ENCODE measurements at regions not wholly inside any gene's neighbourhood (a gene's known extent, or its start where the extent isn't known, plus 50 kb on each side); places are given as distances from the start of the nearest gene placed in this dataset.
"Not testable (repeated sequence)": the region's sequence is repeated elsewhere in the genome, so short reads cannot be mapped to it uniquely, and the experiment has no call there.

DNA sequence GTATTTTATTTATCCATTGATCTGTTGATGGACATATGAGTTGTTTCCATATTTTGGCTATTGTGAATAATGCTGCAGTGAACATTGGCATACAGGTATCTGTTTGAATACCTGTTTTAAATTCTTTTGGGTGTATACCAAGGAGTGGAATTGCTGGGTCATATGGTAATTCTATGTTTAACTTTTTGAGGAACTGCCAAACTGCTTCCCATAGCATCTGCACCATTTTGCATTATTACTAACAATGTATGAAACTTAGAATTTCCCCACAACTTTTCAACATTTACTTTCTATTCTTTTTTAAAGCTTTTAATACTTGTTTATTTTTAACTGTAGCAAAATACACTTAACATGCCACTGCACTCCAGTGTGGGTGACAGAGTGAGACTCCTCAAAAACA lies 57.0 kb upstream of the MSN start:
- DNase-seq (ENCODE audit: low spot score), result no peak

- no peak for DNase-seq (ENCODE audit: low spot score)
Measured at GRCh38 chrX:65610040-65610439, 57.4 kb upstream of the MSN start.

DNA sequence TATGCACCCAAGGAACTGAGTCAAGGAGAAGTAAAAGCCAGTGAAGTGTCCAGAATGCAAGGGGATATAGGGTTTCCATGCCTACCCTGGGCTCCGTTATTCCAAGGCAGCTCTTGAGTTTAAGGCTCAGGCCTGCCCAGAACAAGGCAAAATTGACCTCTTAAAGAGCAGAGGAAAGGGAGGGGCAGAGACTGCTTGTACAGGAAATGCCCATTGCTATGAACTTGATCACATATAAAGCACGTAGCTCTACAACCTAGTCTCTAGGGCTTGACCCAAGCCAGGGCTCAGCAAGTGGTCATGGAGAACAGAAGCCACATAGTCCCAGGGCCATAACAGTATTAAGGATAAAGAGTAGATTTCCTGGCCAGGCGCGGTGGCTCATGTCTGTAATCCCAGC lies 58.2 kb upstream of the MSN start:
- DNase-seq (ENCODE audit: low spot score), result no peak

DNA sequence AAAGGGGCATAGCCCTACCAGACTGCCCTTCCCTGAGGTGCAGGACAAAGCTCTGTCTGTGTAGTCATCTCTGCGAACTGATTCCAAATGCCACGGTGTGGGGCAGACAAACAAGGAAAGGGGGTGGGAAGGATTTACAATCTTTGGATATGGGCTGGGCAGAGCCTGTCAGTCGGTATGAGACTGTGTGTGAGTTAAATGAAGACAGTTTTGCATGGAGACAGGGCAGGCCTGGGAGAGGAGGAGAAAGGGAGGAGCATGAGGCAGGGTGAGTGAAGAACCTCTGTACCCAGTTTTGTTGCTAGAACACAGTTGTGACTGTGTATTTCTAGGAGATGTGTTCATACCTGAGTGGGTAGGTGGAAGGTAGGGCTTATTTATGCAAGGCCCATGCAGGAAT lies 59.4 kb upstream of the MSN start:
- DNase-seq (ENCODE audit: low spot score), result no peak

GRCh38 chrX:65607070-65607742 lies 60.2 kb upstream of the MSN start:
- DNase-seq (ENCODE audit: low spot score), result no peak

GRCh38 chrX:65602221-65602560 lies 65.3 kb upstream of the MSN start:
- DNase-seq (ENCODE audit: low spot score), result no peak

GRCh38 chrX:65601530-65602220 lies 65.8 kb upstream of the MSN start:
- peak; percentile 54 for DNase-seq (ENCODE audit: low spot score)

DNA sequence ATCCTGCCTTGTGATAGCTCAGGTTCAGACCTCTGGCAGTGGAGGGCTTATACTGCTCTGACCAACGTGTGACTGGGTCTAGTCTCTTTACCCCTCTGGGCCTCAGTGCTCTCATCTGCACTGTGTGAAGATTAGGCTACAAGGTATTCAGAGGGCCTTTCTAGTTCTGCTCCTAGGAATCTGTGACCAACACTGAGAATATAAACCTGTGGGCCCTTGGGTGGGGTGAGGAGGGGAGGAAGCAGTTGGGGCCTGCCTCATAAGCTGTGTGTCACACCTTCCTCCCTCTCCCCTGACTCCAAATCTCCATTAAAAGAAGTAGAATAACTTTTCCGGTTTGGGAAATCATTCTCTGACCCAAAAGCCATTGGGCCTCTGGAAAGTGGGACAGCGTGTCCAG lies 66.3 kb upstream of the MSN start:
- no peak for DNase-seq (ENCODE audit: low spot score)

DNA sequence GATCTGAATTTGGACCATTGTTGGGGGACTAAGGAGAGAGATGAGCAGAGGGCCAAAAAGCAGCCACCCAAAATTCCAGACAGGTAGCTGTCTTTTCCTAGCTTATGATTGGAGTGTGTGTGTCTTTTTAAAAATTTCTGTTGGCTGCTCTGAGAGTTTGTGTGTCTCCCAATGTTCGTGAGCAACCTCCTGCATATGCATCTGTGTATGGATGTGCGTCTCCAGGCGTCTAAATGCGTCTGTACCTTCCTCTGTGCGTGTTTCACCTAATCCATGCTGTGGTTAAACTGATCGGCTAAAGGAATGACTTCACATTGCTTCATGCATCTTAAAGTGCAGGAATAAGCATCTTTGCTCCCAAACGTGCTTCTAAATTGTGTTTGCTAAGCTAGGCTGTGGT lies 65.5 kb upstream of the LAS1L start:
- no peak for DNase-seq (ENCODE audit: low spot score)

- DNase-seq (ENCODE audit: low spot score), result no peak
Measured at GRCh38 chrX:65598559-65599147, 64.1 kb upstream of the LAS1L start.

DNA sequence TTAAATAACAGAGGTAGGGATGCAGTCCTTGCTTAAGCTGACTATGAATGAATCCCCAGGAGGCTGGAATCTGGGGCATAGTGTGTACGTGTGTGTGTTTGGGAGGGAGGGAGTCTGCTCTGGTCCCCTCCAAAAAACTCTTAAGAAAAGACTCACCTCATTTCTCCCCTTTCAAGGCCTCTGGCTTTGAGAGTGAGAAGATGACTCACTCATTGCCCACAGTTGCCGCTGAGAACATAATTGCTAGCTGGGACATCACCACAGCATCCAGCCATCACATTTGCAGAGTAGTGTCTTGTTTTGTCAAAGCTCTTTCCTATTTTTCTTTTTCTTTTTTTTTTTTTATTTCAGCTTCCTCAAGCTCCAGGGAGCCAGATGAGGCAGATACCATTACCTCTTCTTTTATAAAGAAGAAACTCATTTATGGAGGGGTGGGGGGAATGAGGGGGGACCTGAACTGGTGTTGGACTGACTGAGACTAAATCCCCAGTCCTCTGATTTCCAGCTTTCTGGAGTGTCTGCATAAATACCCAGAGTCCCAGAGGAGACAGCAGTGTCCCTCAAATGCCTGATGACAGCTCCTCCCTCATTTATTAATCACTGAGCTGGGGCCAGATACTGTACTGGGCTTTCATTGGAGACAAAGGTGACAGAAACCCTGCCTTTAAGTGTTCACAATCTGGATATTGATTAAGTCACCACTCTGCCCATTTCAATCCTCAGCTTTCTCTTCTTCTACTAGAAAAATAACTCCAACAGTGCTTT lies 61.9 kb upstream of the LAS1L start:
- DNase-seq (ENCODE audit: low spot score), result no peak

DNA sequence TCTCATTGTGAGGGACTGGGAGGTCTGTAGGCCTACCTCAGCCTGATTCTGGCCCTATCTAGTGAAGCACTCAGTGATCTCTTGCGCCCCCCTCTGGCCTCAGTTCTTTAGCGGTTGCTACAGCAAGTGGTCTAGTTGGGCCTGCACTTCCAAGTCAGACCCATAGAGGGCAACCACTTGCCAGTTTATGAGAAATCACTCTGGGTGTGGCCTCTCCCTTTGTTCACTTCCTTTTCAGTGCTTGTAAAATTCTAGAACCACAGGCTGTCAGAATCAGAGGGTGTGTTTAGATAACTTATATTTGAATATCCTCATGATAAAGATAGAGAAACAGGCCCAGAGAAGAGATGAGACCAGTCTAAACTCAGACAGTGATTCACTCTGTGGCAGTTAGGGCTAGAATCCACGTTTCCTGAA lies 60.9 kb upstream of the LAS1L start:
- peak; percentile 67 for DNase-seq (ENCODE audit: low spot score)

DNA sequence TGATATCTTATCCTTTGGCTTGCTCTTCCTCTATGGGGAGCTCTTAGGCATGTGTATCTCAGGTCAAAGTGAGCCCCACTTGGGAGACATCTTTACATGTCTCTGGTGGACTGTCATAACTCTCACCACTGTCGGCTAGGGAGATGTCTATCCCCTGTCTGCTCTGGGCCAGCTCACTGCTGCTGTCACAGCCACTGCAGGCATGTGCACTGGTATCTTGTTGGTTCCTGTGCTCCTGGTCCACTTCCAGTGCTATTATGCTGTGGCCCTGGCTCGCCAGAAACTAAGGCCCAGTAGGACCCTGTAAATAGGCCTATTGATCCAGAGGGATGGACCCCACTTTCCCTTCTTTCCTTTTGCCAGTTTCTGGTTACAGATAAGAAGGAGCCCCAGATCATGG lies 56.6 kb upstream of the LAS1L start:
- no peak for DNase-seq (ENCODE audit: low spot score)

DNA sequence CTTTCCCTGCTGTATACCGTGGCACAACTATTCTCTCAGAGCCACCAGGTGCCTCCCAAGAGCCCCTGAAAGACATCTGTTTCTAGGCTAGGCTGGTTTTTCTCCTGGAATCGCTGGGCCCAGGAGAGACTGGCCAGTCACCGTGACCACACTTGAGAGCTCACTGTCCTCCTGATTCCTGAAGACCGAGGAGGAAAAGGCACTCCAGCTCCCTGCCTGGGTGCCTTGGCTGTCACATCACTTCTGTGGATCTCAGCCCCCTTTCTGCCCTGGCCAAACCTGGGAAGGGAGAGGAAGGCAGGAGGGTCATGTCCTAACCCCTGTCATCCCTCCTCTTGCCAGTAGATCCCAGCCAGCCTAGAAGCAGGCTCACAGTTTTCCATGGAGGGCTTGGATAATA lies 54.7 kb upstream of the LAS1L start:
- DNase-seq (ENCODE audit: low spot score), result no peak

DNA sequence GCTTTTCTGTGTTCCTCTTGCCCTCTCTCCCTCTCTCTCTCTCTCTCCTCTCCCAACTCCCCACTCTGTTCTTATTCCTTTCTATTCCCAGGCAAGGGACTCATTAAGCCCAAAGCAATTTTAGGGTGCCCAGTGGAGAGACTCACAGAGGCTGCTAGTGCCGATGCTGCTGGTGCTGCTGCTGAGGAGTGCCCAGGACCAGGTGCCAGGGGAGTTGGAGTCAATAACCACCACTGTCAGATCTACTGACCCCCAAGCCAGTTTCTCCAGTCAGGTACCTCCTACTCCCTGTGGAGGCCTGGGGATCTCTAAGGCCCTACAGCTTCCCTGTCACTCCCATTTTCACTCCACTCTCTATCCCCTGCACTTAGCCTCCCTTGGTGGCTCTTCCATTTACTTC lies 54.2 kb upstream of the LAS1L start:
- no peak for DNase-seq (ENCODE audit: low spot score)

- no peak for DNase-seq (ENCODE audit: low spot score)
Measured at GRCh38 chrX:65587616-65588526, 53.3 kb upstream of the LAS1L start.

GRCh38 chrX:65586491-65586890 lies 51.9 kb upstream of the LAS1L start:
- DNase-seq (ENCODE audit: low spot score), result no peak

DNA sequence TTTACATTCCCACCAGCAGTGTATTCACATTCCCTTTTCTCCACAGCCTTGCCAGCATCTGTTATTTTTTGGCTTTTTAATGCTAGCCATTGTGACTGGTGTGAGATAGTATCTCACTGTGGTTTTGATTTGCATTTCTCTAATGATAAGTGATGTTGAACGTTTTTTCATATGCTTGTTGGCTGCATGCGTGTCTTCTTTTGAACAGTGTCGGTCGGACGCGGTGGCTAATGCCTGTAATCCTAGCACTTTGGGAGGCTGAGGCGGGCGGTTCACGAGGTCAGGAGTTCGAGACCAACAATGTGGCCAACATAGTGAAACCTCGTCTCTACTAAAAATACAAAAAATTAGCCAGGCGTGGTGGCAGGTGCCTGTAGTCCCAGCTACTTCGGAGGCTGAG lies 50.6 kb upstream of the LAS1L start:
- DNase-seq (ENCODE audit: low spot score), result not testable (repeated sequence)

All from hepatic stellate cell (primary cell).